Fibroblast of lung (primary cell): ENCODE measurements at regions not wholly inside any gene's neighbourhood (a gene's known extent, or its start where the extent isn't known, plus 50 kb on each side); places are given as distances from the start of the nearest gene placed in this dataset.
"Not testable (repeated sequence)": the region's sequence is repeated elsewhere in the genome, so short reads cannot be mapped to it uniquely, and the experiment has no call there.

Source experiments
- DNase-seq, 2 donors: peaks; one replicate each; pipeline versions ENCODE4 v3.0.0 to v3.0.0-alpha.2; 2010; ENCODE audit warnings: low read depth in 2 of 2
- H2AFZ ChIP-seq: 2 replicates; pipeline ENCODE4 v1.5.1; 2012; ENCODE audit warnings: low read length, control low read depth, inconsistent platforms
- H3K27ac ChIP-seq: 2 replicates; pipeline ENCODE4 v1.5.1; 2011; ENCODE audit warnings: low read length, control low read depth; ENCODE audit not compliant: insufficient read depth
- H3K27me3 ChIP-seq: 2 replicates; pipeline ENCODE4 v1.5.1; 2011; ENCODE audit warnings: mild to moderate bottlenecking, low read length; ENCODE audit not compliant: control insufficient read depth, insufficient read depth
- H3K36me3 ChIP-seq: 2 replicates; pipeline ENCODE4 v1.5.1; 2011; ENCODE audit warnings: low read length; ENCODE audit not compliant: control insufficient read depth, insufficient read depth
- H3K4me1 ChIP-seq: 2 replicates; pipeline ENCODE4 v1.5.1; 2011; ENCODE audit warnings: low read length; ENCODE audit not compliant: control insufficient read depth, insufficient read depth; ENCODE audit errors: extremely low read depth
- H3K4me2 ChIP-seq: 2 replicates; pipeline ENCODE4 v1.5.1; 2011; ENCODE audit warnings: low read length, control low read depth; ENCODE audit not compliant: insufficient read depth; ENCODE audit errors: extremely low read depth
- H3K4me3 ChIP-seq, 4 experiments: fragments of 200-600 bp in 1 of 4; sonication (generic) in 1 of 4; replicated peaks in 1 of 4; 2 replicates each; pipeline ENCODE4 v1.5.1; 2011 to 2016; ENCODE audit warnings: low read length in 4 of 4, low read depth in 3 of 4, mild to moderate bottlenecking in 3 of 4, control low read depth in 2 of 4, inconsistent platforms in 1 of 4, mixed read lengths in 1 of 4; ENCODE audit not compliant: insufficient read depth in 1 of 4; ENCODE audit errors: control extremely low read depth in 1 of 4
- H3K79me2 ChIP-seq: 2 replicates; pipeline ENCODE4 v1.5.1; 2012; ENCODE audit warnings: mild to moderate bottlenecking, low read length, inconsistent platforms; ENCODE audit not compliant: control insufficient read depth, insufficient read depth
- H3K9ac ChIP-seq: 2 replicates; pipeline ENCODE4 v1.5.1; 2011; ENCODE audit warnings: mild to moderate bottlenecking, low read length, control low read depth; ENCODE audit not compliant: insufficient read depth
- H3K9me3 ChIP-seq: 2 replicates; pipeline ENCODE4 v1.5.1; 2012; ENCODE audit warnings: low read depth, low read length; ENCODE audit not compliant: control insufficient read depth, insufficient read depth
- H4K20me1 ChIP-seq: 2 replicates; pipeline ENCODE4 v1.5.1; 2011; ENCODE audit warnings: low read length; ENCODE audit not compliant: control insufficient read depth, insufficient read depth; ENCODE audit errors: extremely low read depth
- EZH2 ChIP-seq: IDR thresholded peaks from 2 replicates; pipeline ENCODE4 v1.5.1; 2012; ENCODE audit warnings: low read length, control low read depth, mild to moderate bottlenecking; ENCODE audit errors: missing control alignments
- TF ChIP-seq, protein P1 (sequence below), 2 donors: IDR thresholded peaks in 1 of 2; conservative IDR thresholded peaks in 1 of 2; 1 replicate in 1 of 2; 2 replicates in 1 of 2; pipeline ENCODE4 v1.5.1; 2011 to 2012; ENCODE audit warnings: low read length in 2 of 2, control low read depth in 1 of 2, inconsistent platforms in 1 of 2, low read depth in 1 of 2, mild to moderate bottlenecking in 1 of 2

DNA sequence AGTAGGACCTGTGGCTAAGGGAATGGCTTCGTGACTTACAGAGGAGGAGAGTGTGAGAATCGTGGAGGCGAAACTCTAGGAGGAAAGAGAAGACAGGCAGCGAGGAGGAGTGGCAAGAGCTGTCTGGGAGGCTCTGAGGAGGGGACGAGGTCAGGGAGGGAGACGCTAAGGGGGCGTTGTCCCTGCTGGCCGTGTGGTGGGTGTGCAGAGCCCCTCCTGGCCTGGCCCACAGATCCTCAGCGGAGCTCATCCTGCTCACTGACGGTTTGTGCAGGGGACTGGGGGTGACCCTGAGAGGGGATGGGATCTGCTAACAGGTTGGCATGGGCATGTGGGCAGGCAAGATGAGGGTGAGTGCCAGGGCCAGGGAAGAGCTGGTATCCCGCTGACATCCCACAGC lies 56.5 kb upstream of the PRR5 start:
- no peaks in the 10 kb centered on the region for H3K27me3 ChIP-seq
- H3K36me3 ChIP-seq = no peaks in the 10 kb centered on the region
- no peak overlapping the region for H3K9ac ChIP-seq
- no peak overlapping the region for H3K4me2 ChIP-seq
- H3K4me1 ChIP-seq = peaks cover 5% of the 10 kb centered on the region
- TF ChIP-seq, protein P1, sequence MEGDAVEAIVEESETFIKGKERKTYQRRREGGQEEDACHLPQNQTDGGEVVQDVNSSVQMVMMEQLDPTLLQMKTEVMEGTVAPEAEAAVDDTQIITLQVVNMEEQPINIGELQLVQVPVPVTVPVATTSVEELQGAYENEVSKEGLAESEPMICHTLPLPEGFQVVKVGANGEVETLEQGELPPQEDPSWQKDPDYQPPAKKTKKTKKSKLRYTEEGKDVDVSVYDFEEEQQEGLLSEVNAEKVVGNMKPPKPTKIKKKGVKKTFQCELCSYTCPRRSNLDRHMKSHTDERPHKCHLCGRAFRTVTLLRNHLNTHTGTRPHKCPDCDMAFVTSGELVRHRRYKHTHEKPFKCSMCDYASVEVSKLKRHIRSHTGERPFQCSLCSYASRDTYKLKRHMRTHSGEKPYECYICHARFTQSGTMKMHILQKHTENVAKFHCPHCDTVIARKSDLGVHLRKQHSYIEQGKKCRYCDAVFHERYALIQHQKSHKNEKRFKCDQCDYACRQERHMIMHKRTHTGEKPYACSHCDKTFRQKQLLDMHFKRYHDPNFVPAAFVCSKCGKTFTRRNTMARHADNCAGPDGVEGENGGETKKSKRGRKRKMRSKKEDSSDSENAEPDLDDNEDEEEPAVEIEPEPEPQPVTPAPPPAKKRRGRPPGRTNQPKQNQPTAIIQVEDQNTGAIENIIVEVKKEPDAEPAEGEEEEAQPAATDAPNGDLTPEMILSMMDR (conservative IDR thresholded peaks at IDR 0.05 in 1 of 2, IDR thresholded peaks at IDR 0.05 in 1 of 2; ENCODE audit: low read depth in 1 of 2, low read length in 2 of 2) = no peak
- TF ChIP-seq EZH2 = no peak
- H3K79me2 ChIP-seq = no peaks in the 10 kb centered on the region
- no peaks in the 10 kb centered on the region for H3K9me3 ChIP-seq
- no peak overlapping the region for H3K4me3 ChIP-seq
- no peak overlapping the region for H2AFZ ChIP-seq
- DNase-seq = no peak
- no peaks in the 10 kb centered on the region for H4K20me1 ChIP-seq
- H3K27ac ChIP-seq = no peak overlapping the region

DNA sequence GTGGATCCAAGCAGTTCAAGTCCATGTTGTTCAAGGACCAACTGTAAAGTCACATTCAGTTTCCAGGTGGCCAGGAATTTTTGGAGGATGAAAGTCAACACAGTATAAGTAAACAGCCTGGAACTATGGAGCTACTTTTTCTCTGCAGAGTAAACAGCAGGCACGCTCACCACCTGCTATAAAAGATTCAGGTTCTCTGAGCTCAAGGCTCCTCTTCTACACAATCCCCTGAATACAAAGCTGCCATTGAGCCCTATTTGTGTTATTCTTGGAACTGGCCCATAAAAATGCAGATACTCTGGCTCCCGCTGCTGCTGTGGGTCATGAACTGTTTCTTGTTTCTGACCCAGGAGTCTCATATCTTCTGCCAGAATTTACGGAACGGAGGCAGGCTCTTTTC lies 56.9 kb upstream of the PRR5 start:
- H4K20me1 ChIP-seq = no peaks in the 10 kb centered on the region
- TF ChIP-seq, protein P1 (conservative IDR thresholded peaks at IDR 0.05 in 1 of 2, IDR thresholded peaks at IDR 0.05 in 1 of 2; ENCODE audit: low read depth in 1 of 2, low read length in 2 of 2) = no peak
- TF ChIP-seq EZH2 = no peak
- H3K27me3 ChIP-seq = no peaks in the 10 kb centered on the region
- DNase-seq = no peak
- H3K4me1 ChIP-seq = peaks cover 5% of the 10 kb centered on the region
- no peak overlapping the region for H3K4me3 ChIP-seq
- H3K9ac ChIP-seq = no peak overlapping the region
- no peak overlapping the region for H3K27ac ChIP-seq
- H3K79me2 ChIP-seq = no peaks in the 10 kb centered on the region
- H2AFZ ChIP-seq = no peak overlapping the region
- no peak overlapping the region for H3K4me2 ChIP-seq
- H3K9me3 ChIP-seq = no peaks in the 10 kb centered on the region
- no peaks in the 10 kb centered on the region for H3K36me3 ChIP-seq

DNA sequence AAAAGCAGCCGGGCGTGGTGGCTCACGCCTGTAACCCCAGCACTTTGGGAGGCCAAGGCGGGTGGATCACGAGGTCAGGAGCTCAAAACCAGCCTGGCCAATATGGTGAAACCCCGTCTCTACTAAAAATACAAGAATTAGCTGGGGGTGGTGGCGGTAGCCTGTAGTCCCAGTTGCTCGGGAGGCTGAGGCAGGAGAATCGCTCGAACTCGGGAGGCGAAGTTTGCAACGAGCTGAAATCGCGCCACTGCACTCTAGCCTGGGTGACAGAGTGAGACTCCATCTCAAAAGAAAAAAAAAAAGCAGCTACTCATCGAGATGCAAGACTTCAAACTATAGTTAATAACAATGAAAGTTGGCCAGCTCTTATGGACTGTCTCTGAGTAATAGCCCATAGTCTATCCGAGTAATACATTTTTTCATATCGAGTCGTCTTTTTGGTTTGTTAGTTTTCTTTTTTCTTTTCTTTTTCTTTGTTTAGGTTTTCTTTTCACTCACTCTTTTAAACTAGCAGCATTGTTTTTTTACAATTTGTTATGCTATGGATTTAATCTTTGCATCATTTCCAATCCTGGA lies 58.4 kb upstream of the PRR5 start:
- not testable (repeated sequence) for H2AFZ ChIP-seq, H4K20me1 ChIP-seq, H3K27me3 ChIP-seq, H3K36me3 ChIP-seq, DNase-seq, H3K27ac ChIP-seq, H3K4me3 ChIP-seq, H3K4me2 ChIP-seq, H3K4me1 ChIP-seq, H3K9me3 ChIP-seq, H3K9ac ChIP-seq, H3K79me2 ChIP-seq
